HG02623 (cell line): ENCODE measurements at regions not wholly inside any gene's neighbourhood (a gene's known extent, or its start where the extent isn't known, plus 50 kb on each side); places are given as distances from the start of the nearest gene placed in this dataset.
"Not testable (repeated sequence)": the region's sequence is repeated elsewhere in the genome, so short reads cannot be mapped to it uniquely, and the experiment has no call there.

Experiments used
- ATAC-seq: cut with Tn5 transposase; IDR thresholded peaks from one replicate; pipeline ENCODE4 v1.9.1; 2021; ENCODE audit warnings: moderate library complexity; ENCODE audit not compliant: unreplicated experiment

GRCh38 chr10:64626924-64627323 lies 1105.7 kb downstream of the REEP3 start:
- ATAC-seq: no peak

- no peak for ATAC-seq
These were observed 1109.3 kb downstream of the REEP3 start for GRCh38 chr10:64630534-64630933.

DNA sequence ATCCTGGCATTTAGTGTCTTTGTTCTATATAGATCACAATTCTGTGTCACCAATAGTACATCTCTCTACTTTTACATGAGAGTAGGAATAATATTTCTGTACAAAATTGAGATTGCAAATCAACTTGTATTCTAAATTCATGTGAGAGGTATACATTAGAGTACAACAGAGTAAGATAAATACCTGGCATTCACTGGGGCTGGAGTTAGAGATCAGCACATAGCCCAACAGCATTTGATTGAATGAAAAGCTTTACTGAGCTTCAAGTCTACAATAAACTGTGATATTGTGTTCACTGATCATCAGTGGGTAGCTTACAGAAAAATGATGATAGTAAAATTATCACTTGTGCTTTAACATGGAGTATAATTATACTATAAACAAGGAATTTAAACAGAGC lies 1114.7 kb downstream of the REEP3 start:
- ATAC-seq: no peak

DNA sequence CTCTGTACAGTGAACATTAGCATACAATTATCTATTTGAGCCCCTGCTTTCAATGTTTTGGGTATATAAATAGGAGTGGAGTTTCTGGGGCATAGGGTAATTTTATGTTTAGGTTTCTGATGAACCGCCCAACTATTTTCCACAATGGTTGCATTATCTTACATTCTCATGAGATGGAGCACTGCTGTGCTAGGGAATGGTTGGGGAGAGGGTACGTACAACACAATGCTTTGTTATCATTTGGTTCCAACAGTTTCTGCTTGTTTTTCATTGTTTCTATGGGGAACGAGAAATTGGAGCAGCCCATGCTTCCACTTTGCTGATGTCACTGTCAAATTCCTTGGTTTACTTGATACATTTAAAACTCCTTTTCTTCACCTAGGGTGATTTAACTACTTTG lies 1115.3 kb downstream of the REEP3 start:
- ATAC-seq: no peak

GRCh38 chr10:64637939-64638338 lies 1116.7 kb downstream of the REEP3 start:
- no peak for ATAC-seq

DNA sequence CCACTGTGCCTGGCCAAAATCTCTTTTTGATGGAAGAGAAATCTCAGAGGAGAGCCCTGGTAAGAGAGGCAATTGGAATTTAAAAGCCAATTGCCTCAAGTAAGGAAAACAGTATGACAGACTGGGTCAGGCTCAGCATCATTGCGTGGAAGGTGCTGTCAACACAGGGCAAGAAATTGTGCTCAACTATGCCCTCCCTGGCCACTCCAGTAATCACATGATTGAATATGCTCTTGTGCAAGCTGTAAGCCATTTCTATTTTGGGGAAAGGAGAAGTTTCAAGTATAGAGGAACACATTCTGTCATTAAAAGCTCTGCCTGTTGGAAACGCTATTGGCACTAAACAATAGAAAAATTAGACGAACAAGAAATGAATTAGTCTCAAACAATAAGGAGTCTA lies 1127.7 kb downstream of the REEP3 start:
- no peak for ATAC-seq

DNA sequence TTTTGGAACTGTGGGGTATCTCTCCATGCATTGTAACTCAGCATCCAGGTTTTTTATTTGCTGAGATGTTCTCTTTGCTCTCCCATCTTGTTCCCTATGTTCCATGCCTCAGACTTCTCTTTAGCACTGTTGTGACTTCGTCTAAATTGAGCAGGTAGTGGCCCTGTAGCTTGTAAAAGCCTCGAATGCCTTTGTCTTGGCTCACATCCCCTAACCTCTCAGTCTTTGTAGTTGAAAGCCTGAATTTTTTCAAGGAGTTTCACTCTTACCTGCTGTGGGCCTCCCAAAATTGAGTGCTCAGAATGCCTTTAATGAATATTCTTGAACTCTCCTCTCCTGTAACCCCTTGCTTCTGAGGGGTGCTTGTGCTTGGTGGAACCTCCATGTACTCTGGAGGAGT lies 1137.3 kb downstream of the REEP3 start:
- ATAC-seq: no peak

DNA sequence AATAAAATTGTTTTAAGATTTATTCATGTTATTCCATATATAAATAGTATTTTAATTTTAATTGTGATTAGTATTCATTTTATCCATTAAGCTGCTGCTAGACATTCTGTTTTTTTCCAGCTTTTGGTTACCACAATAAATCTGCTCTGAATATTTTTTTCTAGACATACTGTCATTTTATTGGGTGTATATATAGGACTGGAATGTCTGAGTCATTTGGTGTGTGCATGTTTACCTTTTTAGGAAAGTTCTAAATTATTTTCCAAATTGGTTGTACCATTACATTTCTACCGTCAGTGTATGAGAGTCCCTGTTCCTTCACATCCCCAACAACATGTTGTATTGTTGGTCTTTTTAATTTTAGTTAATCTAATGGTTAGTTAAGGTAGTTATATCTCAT lies 1138.1 kb downstream of the REEP3 start:
- no peak for ATAC-seq

DNA sequence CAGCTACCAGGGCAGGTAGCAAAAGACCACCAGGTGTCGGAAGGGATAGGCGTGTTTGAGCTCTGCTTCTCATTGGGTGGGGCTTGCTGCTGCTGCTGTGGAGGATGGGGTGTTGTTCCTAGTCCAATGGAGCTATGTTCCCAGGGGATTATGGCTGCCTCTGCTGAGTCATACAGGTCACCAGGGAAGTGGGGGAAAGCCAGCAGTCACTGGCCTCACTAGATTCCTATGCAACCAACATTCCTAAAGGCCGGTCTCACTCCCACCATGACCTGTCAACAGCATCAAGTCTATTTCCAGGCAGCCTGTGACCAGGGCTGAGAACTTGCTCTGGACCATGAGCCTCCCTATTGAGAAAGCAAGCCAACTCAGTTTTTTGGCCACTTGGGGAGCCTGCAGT lies 1160.8 kb downstream of the REEP3 start:
- no peak for ATAC-seq

- ATAC-seq: no peak
These were observed 1169.0 kb downstream of the REEP3 start for GRCh38 chr10:64690194-64690593.

DNA sequence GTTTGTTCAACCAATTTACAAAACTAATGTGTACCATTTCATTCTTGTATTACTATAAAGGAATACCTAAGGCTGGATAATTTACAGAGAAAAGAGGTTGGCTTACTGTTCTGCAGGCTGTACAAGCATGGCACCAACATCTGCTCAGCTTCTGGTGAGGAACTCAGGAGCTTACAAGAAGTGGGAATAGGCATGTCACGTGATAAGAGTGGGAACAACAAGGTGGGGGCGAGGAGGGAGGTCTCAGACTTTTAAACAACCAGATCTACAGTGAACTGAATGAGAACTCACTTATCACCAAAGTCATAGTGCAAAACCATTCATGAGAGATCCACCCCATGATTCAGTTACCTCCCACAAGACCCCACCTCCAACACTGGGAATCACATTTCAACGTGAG lies 1178.0 kb downstream of the REEP3 start:
- no peak for ATAC-seq

GRCh38 chr10:64702086-64702485 lies 1180.9 kb downstream of the REEP3 start:
- ATAC-seq: not testable (repeated sequence)

- no peak for ATAC-seq
These were observed 1187.9 kb downstream of the REEP3 start for GRCh38 chr10:64708884-64709681.

GRCh38 chr10:64726466-64726865 lies 1205.3 kb downstream of the REEP3 start:
- ATAC-seq: no peak

GRCh38 chr10:64731016-64731415 lies 1209.8 kb downstream of the REEP3 start:
- no peak for ATAC-seq

DNA sequence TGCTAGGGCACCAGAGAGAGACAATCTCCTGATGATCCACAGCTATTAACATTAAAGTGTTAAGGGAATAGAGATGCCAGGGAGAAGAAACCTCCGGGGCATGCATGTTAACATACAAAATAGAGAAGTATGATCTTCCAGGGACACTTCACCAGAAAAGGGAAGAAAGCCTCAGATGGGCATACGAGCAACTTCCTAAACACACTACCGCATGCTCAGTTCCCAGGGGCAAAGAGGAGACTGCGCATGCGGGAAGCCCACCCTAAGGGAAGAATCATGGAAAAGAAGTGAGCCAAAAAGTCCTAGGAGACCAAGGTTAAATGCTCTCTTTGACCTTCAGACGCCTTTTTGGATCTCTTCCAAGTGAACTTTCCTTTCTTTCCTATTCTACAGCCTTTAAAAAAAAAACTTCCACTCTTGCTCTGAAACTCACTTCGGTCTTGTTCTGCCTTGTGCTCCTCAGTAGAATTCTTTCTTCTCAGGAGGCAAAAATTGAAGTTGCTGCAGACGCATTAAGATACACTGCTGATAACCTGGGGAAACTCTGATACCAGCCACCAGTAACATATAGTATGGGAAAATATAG lies 1211.3 kb downstream of the REEP3 start:
- ATAC-seq: no peak

GRCh38 chr10:64733980-64734379 lies 1212.8 kb downstream of the REEP3 start:
- ATAC-seq: peak; percentile 57

DNA sequence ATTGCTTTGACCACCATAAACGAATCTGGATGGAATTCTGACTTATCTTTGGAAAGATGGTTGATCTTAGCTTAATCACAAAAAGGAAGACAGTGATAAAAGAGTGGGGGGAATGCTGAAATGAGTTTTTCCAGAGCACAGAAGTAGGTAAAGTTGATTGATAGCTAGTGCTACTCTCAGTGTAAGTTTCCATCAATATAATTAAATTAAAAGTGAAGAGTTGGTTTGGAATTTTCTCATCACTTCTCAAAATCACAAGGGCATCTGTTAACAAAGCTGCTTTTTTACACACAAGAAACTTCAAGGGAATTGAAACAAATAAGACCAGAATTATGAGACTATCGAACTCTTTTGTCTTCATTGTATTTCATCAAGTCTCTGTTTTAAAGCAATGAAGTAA lies 1217.3 kb downstream of the REEP3 start:
- ATAC-seq: no peak

DNA sequence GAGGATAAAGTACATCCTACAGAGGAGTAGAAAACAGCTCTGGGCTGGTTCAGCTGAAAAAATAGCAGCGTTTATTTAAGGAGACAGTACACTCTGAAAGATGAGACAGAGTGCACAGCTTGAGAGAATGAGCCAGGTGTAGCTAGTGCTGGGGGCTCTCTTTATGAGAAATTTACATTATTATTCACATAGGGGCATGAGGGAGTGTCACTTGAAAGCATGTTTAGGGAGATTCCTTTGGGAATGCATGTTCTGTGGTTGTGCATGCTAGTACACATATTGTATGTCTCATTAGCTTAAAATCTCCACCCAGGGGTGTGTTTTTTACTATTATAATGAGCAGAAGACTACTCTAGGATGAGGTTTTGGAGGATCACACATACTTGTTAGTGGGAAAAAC lies 1224.4 kb downstream of the REEP3 start:
- no peak for ATAC-seq

GRCh38 chr10:64750672-64751071 lies 1229.5 kb downstream of the REEP3 start:
- ATAC-seq: no peak

- ATAC-seq: no peak
These were observed 1232.3 kb downstream of the REEP3 start for GRCh38 chr10:64753516-64753915.

DNA sequence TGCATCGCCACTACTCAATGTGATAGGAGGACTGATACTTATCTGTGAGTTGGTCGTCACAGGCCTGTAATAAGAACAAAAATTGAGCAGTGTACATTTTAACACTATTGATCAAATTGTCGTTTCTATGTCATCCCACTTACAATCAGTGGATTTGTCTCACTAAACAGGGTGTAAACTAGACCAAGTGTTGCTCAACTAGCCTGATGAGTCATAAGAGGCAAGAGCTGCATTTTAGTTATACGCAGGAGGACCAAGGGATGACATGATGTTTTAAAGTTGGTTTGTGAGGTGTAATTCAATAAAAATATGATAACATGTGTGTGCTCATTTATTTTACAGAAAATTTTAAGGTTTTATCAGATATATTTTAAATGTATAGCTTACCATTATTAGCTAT lies 1239.2 kb downstream of the REEP3 start:
- no peak for ATAC-seq

- ATAC-seq: no peak
These were observed 1241.7 kb downstream of the REEP3 start for GRCh38 chr10:64762861-64763260.
